SKM-1 treated with dmso at 0.1 percent for 144 hours (cell line): ENCODE measurements at regions not wholly inside any gene's neighbourhood (a gene's known extent, or its start where the extent isn't known, plus 50 kb on each side); places are given as distances from the start of the nearest gene placed in this dataset.
"Not testable (repeated sequence)": the region's sequence is repeated elsewhere in the genome, so short reads cannot be mapped to it uniquely, and the experiment has no call there.

Experiments
- DNase-seq: peaks from one replicate; lab custom pipeline; 2025; ENCODE audit not compliant: unreplicated experiment; lab: John Stamatoyannopoulos, UW

DNA sequence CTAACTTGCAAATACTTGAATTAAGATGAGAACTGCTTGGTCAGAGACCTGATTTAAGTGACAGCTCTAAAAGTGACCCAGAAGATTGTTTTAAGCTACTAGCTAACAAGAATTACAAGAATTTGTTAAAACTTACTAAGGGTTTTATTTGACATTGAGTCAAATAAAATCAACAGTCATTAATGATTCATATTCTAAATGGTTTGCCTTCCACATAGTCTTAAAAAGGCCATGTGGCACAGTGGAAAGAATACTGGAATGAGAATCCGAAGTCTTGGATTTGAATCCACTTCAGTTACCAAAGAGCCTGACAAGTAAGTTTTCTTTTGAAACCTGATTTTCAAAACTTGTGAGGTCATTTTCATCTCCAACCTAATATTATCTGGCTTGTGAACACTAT is 489.3 kb downstream of the ADCYAP1 start:
- DNase-seq: no peak

DNA sequence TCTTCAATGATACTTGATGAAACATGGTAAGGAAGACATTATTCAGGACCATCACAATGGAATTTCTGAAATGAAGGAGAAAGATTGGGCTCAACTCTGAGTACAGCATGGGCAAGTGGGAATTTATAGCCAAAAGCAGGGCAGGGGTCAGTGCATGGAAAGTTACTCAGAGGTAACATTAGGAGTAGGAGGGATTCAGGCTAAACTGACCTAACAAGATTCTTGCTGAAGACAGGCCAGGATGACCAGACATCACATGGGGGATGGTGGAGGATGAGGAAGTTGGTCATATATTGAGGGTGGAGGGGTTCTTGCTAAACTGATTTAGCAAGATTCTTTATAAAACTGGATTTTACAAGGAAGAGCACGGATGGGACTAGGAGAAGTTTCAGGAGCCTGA is 489.8 kb downstream of the ADCYAP1 start:
- DNase-seq: no peak

DNA sequence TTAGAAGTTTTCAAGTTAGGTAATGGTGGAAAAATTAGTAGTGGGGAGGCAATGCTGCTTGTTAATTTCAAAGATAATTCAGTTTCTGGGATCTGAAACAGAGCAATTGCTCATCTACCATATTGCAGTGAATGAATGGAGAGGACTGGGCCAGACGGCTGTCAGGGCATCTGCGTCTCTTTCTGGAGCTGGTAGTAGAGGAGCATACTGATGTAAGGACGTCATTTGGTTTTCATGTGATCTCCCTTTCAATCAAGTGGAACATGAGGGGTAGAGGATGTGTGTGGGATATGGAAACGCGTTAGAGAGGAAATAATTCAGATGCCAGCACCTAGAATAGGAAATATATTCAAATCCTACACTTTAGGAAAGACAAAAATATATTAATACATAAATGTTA is 490.3 kb downstream of the ADCYAP1 start:
- DNase-seq: no peak

DNA sequence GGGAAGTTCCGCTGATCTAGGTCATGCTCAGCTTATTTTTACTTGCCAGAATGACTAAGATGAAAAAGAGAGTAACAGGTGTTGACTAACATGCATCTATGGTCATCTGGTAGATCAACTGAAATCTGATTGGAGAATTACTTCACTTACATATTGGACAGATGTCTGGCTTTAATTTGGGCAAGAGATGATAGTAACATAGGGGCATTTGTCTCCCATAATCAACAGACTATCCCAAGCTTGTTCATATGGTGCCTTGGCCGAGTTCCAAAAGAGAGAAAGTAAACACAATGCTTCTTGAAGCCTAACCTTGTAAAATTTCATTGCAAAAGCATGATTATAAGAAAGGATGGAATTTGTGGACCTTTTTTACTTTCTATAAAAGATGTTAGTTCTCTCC is 503.7 kb downstream of the ADCYAP1 start:
- DNase-seq: no peak

DNA sequence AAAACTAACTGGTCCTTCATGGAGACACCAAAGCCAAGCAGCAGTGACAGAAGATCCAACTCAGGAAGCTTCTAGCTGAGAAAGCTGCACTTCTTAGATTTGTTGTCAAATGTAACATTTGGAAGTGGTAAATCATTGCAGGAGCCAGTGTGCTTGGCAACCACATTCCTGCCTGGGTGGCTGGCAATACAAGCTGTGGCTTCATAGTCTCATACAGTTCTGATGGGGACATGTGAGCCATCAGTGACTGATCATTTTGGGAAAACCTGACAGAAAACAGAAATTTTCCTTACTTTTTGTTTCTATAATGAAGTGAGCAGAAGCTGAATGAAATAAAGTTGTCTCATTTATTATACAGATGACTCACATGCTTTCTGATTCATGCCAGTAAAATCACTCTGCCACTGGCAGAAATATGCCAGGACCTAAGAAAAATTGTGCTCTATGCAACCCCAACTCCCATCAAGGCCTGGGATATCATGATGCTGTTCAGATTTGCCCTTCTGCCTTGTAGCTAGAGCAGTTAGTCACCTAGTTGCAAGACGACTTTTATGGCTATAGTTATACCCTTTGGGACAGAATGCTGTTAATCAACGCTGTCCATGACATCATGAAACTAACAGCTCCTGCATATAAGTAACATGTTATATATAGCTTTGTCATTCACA is 508.1 kb downstream of the ADCYAP1 start:
- DNase-seq: no peak

DNA sequence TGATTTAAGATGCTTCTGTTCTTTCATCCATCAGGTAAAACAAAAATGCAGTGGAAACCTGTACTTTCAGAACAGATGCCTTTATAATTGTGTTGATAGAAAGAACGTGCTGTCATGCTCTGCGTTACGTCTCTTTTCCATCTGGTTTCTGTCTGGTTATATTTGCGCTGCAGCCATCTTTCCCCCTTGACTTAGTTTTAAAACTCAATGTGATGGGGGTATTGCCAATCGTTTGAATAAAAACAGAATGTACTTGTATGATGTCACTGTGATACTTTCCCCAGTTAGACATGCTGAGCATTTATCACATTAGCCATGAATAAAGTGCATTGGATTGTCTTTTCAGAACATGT is 508.6 kb downstream of the ADCYAP1 start:
- DNase-seq: no peak

DNA sequence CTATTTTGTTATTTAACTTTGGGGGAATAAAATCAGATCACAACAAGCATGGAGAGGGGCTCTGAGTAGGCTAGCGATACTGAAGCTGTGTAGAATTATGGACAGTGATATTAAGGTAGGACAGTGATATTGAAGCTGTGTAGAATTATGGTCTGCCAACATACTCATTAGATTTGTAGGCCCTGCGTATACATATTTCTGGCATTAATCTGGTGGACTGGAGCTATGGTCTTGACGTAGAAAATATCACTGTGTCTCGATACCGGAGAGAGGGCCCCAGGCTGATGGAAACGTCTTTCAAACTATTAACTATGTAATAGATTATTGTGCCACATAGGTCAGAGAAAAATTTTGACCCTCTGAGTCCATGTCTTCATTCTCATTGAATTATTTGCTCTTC is 511.4 kb downstream of the ADCYAP1 start:
- DNase-seq: no peak

DNA sequence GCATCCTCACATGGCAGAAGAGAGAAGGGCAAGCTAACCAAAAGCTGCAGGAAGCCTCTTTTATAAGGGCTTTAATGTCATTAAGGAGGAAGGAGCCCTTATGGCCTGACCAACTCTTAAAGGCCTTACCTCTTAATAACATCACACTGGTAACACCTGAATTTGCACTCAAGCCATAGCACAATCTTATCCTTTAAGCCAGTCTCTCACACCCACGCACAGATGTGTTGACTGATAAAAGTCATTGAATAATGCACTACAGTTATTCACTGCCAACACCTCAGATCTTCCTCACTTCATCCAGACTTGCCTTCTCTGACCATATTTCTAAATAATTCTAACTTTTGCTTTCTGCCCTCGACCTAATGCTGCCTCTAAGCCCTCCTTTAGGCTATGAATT is 516.8 kb downstream of the ADCYAP1 start:
- no peak for DNase-seq

DNA sequence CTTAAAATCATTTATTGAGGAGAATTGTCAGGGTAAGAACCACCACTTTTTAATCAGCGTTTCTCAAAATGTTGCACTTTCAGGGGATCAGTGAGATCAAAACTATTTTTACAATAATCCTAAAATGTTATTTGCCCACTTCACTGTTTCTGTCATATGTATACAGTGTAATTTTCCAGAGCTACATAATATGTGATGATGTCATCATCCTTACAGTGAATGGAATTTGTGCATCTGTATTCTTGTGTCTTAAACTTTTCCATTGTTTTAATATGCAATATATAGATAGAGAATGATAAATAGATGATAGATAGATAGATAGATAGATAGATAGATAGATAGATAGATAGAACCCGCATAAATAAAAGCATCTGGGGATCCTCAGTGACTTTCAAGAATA is 518.0 kb downstream of the ADCYAP1 start:
- no peak for DNase-seq

DNA sequence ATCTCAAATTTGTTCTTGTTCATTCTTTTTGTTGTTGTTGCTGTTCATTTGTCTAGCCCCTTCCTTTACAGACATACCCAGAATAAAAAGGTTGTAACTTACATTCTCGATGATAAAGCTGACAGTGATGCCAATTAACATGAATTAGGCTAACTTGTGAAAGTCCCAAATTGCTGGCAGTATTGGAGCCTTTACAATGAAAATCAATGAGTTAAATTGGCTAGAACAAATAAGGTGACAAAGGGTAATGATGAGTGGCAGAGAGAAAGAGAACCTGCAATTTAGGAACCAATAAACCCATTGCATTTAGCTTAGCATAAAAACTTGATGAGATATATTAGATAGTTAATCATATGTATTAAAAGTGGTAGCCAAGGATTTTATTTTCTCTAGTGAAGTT is 521.0 kb downstream of the ADCYAP1 start:
- no peak for DNase-seq

DNA sequence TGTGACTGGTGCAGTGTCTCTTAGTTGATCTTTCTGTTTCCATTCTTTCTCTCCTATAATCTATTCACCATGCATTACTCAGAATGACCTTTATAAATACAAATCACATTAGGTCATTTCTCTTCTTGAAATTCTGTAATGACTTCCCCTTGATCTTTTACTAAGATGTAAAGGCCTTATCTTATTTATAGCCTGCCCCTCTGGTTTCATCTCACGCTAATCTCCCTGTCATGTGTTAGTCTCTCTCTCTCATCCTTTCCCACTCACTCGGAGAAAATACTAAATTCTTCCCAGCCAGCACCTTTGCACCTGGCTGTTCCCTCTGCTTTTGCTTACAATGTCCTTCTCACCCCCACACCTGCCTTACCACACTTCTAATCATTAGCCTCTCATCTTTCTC is 530.8 kb downstream of the ADCYAP1 start:
- no peak for DNase-seq

DNA sequence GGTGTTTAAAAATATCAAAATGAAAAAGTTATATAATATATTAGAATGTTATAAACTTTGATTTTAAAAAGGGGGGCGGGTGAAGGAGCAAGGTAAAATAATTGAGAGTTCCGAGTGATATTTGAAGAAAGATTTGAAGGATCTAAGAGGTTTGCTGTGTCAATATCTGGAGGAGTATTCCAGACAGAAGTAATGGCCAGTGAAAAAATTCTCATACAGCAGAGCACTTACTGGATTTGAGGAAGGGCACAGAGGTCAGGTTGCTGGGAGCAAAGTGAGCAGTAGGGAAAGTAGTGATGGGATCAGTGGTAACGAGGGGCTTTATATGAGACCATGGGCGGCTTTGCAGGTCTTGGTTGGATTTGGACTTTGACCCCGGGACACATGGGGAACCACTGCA is 531.5 kb downstream of the ADCYAP1 start:
- no peak for DNase-seq

DNA sequence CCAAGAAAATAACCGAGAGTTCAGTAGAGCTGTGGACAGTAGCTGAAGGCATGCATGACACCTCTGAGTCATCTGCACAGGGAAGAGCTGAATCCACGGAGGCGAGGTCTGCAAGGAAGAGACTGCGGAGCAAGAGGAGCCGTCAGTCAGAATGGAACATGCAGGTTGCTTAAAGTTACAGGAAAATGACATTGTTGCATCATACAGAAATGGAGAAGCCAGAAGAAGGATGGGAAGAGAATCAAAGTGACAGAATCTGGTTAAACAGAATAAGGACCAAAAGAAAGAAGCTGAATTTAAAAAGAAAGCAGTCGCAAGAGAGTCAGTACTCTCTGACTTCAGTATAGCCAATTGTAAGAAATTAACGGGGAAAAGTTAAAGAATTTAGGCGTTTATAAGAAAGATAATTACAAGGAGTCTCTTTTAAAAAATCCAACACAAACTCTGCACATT is 533.8 kb downstream of the ADCYAP1 start:
- no peak for DNase-seq

DNA sequence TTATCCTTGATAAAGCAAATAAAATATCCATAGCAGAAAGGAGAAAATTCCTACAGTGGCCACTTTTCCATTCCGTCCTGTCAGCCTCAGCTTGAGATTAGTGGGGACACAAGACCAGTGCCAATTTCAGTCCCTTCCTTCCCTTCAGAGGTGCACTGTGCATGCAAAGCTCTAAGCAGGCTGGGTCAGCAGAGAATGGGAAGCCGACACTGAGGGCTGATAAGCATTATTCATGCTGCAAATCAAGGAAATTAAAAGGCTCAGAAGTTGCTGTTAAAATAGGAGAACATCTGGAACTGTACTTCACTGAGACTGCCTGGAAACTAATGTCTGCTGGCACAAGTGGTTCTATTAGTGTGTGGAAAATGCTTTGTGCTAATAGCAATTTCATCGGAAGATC is 534.3 kb downstream of the ADCYAP1 start:
- no peak for DNase-seq

DNA sequence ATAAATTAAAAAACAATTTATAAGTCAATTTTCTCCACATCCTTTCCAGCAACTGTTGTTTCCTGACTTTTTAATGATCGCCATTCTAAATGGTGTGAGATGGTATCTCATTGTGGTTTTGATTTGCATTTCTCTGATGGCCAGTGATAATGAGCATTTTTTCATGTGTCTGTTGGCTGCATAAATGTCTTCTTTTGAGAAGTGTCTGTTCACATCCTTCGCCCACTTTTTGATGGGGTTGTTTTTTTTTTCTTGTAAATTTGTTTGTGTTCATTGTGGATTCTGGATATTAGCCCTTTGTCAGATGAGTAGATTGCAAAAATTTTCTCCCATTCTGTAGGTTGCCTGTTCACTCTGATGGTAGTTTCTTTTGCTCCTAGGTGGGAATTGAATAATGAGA is 539.4 kb downstream of the ADCYAP1 start:
- not testable (repeated sequence) for DNase-seq

DNA sequence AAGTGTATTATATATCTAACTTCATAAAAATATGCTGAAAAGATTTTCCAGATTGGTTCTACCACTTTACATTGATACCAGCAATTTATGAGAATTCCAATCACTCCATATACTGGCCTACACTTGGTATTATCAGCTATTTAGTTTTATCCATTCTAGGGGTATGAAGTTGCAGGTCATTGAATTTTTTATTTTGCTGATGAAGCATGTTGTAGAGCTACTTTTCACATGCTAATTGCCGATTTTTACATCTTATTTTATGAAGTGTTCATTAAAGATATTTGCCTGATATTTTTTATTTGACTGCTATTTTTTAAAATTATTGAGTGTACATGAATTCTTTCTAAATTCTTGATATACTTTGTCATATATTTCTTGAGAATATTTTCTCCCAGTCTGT is 542.1 kb downstream of the ADCYAP1 start:
- no peak for DNase-seq

DNA sequence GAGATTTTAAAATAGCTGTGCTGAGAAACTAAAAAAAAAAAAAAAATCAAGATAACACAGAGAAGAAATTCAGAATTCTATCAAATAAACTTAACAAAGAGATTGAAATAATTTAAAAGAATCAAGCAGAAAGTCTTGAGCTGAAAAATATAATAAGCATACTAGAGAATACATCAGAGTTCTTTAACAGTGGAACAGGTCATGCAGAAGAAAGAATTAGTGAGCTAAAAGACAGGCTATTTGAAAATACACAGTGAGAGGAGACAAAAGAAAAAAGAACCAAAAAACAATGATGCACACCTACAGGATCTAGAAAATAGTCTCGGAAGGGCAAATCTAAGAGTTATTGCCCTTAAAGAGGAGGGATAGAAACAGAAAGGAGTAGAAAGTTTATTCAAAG is 548.1 kb downstream of the ADCYAP1 start:
- DNase-seq: no peak

DNA sequence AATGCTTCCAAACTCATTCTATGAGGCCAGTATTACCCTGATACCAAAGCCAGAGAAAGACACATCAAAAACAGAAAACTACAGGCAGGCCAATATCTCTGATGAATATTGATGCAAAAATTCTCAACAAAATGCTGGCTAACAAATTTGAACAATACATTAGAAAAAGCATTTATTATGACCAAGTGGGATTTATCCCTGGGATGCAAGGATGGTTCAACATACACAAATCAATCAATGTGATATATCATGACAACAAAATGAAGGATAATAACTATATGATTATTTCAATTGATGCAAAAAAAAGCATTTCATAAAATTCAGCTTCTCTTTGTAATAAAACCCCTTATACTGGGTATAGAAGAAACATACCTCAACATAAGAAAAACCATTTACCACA is 550.9 kb downstream of the ADCYAP1 start:
- DNase-seq: no peak

DNA sequence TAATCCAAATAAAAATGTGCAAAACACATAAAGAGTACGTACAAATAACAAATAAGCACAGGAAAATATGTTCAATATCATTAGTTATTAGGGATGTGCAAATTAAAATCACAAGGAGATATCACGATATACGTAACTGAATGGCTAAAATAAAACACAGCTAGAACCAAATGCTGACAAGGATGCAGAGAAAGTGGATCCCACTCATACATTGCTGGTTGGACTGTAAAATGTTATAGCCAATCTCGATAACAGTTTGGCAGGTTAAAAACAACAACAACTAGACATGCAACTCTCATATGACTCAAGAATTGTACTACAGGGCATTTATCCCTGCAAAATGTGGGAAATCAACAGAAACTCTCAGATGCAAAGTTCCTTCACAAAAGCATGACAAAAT is 553.9 kb downstream of the ADCYAP1 start:
- no peak for DNase-seq

DNA sequence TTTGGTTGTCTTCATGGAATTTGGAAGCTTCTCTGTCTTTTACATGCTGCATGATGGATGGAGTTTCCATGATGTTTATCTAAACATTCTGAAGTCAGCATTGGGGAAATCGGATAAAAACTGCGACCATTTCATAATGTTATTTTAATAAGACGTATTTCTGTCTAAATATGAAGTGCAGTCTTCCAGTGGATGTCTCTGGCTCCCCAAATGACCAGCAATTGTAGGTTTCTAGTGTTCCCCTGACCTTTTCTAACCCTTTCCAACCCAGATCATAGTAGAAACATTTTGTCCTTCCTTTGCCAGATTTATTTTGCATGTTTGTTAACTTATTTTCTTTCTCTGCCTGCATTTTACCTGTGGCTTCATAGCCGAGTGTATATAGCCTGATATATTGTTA is 559.3 kb downstream of the ADCYAP1 start:
- no peak for DNase-seq

DNA sequence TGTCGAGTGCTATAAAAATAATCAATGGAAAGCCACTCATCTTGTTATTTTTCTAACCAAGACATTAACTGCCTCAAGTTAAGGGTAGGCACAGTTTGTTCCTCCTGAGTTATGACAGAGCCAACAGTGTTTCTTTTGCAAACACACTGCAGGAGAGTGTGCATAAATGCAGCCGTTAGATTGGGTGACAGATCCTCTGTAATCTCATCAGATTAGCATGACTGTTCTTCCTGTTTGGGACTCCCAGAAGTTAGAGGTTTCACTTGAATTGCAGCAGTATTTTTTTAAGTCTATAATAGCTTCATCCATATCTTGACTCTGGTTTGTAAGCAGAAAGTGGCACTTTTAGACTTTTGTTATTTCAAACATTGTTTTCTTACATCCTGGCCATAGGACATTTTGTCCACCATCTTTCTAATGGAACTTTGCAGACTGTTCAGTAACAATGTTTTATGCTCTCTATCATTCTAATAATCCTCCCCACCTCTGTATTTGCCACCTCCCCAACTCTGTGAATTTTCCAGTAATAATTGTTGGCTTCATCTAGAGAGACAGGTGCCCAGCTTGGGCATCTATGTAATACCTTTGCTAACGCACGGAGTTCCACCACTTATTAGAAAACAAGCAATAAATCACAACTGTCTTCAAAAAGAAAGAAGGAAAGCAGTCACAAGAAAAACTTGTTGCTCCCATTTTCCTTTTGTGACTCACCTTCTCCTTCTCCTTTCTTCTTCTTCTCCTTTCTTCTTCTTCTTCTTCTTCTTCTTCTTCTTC is 560.0 kb downstream of the ADCYAP1 start:
- no peak for DNase-seq

DNA sequence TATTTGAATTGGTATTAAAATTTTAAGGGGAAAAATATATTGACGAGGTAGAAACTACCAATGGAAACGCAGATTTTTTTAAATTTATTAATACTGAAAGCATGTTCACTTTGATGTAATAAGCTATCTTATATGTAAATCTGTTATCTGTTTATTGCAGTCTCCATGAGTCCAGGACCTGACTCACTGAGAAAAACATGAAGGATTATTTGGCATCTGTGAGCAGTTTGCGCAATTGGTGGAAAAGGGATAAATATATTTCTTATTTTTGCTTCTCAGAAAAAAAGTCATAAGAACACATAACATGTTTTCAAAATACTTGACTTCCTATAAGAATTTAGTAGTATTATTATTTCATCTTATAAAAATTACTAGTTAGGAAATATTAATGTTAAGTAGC is 561.4 kb downstream of the ADCYAP1 start:
- DNase-seq: no peak

DNA sequence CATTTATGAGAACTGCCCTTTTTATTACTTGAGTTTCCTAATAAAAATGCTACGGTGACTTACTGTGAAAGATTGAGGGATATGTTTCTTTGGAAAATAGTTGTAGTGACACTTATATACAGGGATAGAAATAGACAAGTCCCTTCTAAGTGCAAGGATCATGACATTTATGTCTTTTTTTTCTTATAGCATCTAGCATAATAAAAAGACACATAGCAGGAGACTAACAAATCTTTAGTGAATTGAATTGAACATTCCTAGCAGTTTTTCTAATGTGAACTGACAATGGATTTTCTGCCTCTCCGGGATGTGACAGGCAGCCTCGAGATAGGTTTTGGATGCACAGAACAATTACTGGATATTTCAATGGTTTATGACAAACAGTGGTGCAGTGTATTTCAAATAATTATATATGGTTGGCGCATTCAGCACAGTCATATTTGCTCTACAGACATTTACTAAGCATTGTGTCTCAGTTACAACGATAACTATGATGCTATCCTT is 562.8 kb downstream of the ADCYAP1 start:
- no peak for DNase-seq
